ENCODE measurements at regions not wholly inside any gene's neighbourhood (a gene's known extent, or its start where the extent isn't known, plus 50 kb on each side); places are given as distances from the start of the nearest gene placed in this dataset.

- no peaks in the 10 kb centered on the region for H3K9me2 ChIP-seq (ENCODE audit: low read depth, low read length)
- TF ChIP-seq CTCF (IDR thresholded peaks at IDR 0.05; ENCODE audit: low read length) (no peak), EZH2 (IDR thresholded peaks at IDR 0.05; ENCODE audit: borderline replicate concordance, low read length) (no peak)
- H3K9me3 ChIP-seq (ENCODE audit: low read length): no peaks in the 10 kb centered on the region
- no peak overlapping the region for H2AFZ ChIP-seq (ENCODE audit: low read length)
- H3K4me3 ChIP-seq (ENCODE audit: low read depth, low read length, poor library complexity, severe bottlenecking): no peak overlapping the region
- no peaks in the 10 kb centered on the region for H3K79me2 ChIP-seq (ENCODE audit: insufficient read depth, low read length)
- H3K9ac ChIP-seq (ENCODE audit: low read length): no peak overlapping the region
- no peaks in the 10 kb centered on the region; the same call in 1 of the 2 replicates for H3K27me3 ChIP-seq (ENCODE audit: insufficient read depth, low read length)
- no peaks in the 10 kb centered on the region for H3K36me3 ChIP-seq (ENCODE audit: insufficient read depth, low read length)
- no peak overlapping the region for H3K27ac ChIP-seq (ENCODE audit: low read depth, low read length, poor library complexity, severe bottlenecking)
- no peaks in the 10 kb centered on the region for H3F3A ChIP-seq (ENCODE audit: insufficient read depth, low read length)
- no peaks in the 10 kb centered on the region for H3K4me1 ChIP-seq (ENCODE audit: insufficient read depth, low read length, severe bottlenecking)
- H3K4me2 ChIP-seq (ENCODE audit: low read length): no peak overlapping the region
- no peaks in the 10 kb centered on the region for H4K20me1 ChIP-seq (ENCODE audit: insufficient read depth, low read length)
Observed at GRCh38 chr6:30804333-30804732, 60.0 kb upstream of the IER3 start.

DNA sequence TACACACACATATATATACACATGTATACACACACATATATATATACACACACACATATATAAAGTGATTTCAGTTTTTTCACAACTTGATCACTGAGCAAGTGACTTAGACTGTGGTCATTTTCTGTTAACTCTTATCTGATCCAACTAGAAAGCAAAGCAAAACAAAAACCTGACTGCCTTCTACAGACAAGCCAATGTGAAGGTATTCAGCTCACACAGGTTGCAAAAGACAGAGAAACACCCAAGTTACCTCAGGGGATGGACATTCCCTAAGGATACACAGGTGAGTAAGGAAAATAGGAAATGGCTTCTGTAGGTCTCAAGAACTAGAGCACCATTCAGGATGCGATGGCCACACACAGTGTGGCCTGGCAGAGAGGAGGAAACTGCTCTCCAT, 58.4 kb upstream of the IER3 start:
- H3K36me3 ChIP-seq (ENCODE audit: insufficient read depth, low read length): no peaks in the 10 kb centered on the region
- TF ChIP-seq CTCF (IDR thresholded peaks at IDR 0.05; ENCODE audit: low read length) (no peak), EZH2 (IDR thresholded peaks at IDR 0.05; ENCODE audit: borderline replicate concordance, low read length) (no peak)
- H3K4me3 ChIP-seq (ENCODE audit: low read depth, low read length, poor library complexity, severe bottlenecking): no peak overlapping the region
- H3K9ac ChIP-seq (ENCODE audit: low read length): no peak overlapping the region
- no peaks in the 10 kb centered on the region for H3F3A ChIP-seq (ENCODE audit: insufficient read depth, low read length)
- no peaks in the 10 kb centered on the region for H3K9me2 ChIP-seq (ENCODE audit: low read depth, low read length)
- H3K27ac ChIP-seq (ENCODE audit: low read depth, low read length, poor library complexity, severe bottlenecking): no peak overlapping the region
- H4K20me1 ChIP-seq (ENCODE audit: insufficient read depth, low read length): no peaks in the 10 kb centered on the region
- H3K9me3 ChIP-seq (ENCODE audit: low read length): no peaks in the 10 kb centered on the region
- H3K4me2 ChIP-seq (ENCODE audit: low read length): no peak overlapping the region
- H3K4me1 ChIP-seq (ENCODE audit: insufficient read depth, low read length, severe bottlenecking): no peaks in the 10 kb centered on the region
- H3K79me2 ChIP-seq (ENCODE audit: insufficient read depth, low read length): no peaks in the 10 kb centered on the region
- H2AFZ ChIP-seq (ENCODE audit: low read length): no peak overlapping the region
- H3K27me3 ChIP-seq (ENCODE audit: insufficient read depth, low read length): no peaks in the 10 kb centered on the region

DNA sequence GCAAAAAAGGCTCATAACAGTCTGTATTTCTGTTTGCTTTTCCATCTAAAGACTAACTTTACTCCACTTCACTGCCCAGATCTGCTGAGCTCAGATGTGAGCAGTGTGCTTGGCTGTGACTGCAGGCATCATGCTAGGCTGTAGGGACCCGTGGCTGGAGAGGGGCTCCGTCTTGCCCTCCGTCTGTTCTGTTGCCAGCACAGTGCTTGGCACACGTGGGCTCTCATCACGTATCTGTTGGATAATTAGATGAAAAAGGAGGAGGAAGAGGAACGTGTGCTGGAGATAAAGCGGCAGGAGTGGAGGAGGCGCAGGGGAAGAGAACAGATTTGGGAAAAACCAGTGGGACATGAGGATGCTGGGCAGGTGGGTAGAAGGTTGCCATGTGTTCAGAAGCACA, 57.6 kb upstream of the IER3 start:
- no peak overlapping the region for H3K9ac ChIP-seq (ENCODE audit: low read length)
- no peak overlapping the region for H3K4me2 ChIP-seq (ENCODE audit: low read length)
- H3K9me2 ChIP-seq (ENCODE audit: low read depth, low read length): no peaks in the 10 kb centered on the region
- H3K4me1 ChIP-seq (ENCODE audit: insufficient read depth, low read length, severe bottlenecking): no peaks in the 10 kb centered on the region
- H3K79me2 ChIP-seq (ENCODE audit: insufficient read depth, low read length): no peaks in the 10 kb centered on the region
- H2AFZ ChIP-seq (ENCODE audit: low read length): no peak overlapping the region
- H3K9me3 ChIP-seq (ENCODE audit: low read length): no peaks in the 10 kb centered on the region
- no peak overlapping the region for H3K4me3 ChIP-seq (ENCODE audit: low read depth, low read length, poor library complexity, severe bottlenecking)
- no peaks in the 10 kb centered on the region for H3K36me3 ChIP-seq (ENCODE audit: insufficient read depth, low read length)
- no peak for TF ChIP-seq EZH2 (IDR thresholded peaks at IDR 0.05; ENCODE audit: borderline replicate concordance, low read length)
- no peak for TF ChIP-seq CTCF (IDR thresholded peaks at IDR 0.05; ENCODE audit: low read length)
- H3K27me3 ChIP-seq (ENCODE audit: insufficient read depth, low read length): no peaks in the 10 kb centered on the region
- H4K20me1 ChIP-seq (ENCODE audit: insufficient read depth, low read length): no peaks in the 10 kb centered on the region
- no peak overlapping the region for H3K27ac ChIP-seq (ENCODE audit: low read depth, low read length, poor library complexity, severe bottlenecking)
- H3F3A ChIP-seq (ENCODE audit: insufficient read depth, low read length): no peaks in the 10 kb centered on the region

All from OCI-LY1 (cell line).